ENCODE measurements at regions not wholly inside any gene's neighbourhood (a gene's known extent, or its start where the extent isn't known, plus 50 kb on each side); places are given as distances from the start of the nearest gene placed in this dataset.

- no peak for DNase-seq
Measured at GRCh38 chr2:238638982-238639628, 208.8 kb upstream of the TWIST2 start.

GRCh38 chr2:238640486-238640885, 207.4 kb upstream of the TWIST2 start:
- DNase-seq, result no peak

- DNase-seq, result no peak
Measured at GRCh38 chr2:238642973-238643372, 204.9 kb upstream of the TWIST2 start.

GRCh38 chr2:238643400-238643907, 204.4 kb upstream of the TWIST2 start:
- DNase-seq, result no peak

- DNase-seq, result no peak
Measured at GRCh38 chr2:238644095-238645081, 203.5 kb upstream of the TWIST2 start.

GRCh38 chr2:238645095-238645494, 202.8 kb upstream of the TWIST2 start:
- no peak for DNase-seq

- DNase-seq, result no peak
Measured at GRCh38 chr2:238645716-238646115, 202.2 kb upstream of the TWIST2 start.

- DNase-seq, result no peak
Measured at GRCh38 chr2:238646281-238646680, 201.6 kb upstream of the TWIST2 start.

- no peak for DNase-seq
Measured at GRCh38 chr2:238646803-238647202, 201.1 kb upstream of the TWIST2 start.

- DNase-seq, result no peak
Measured at GRCh38 chr2:238649123-238649522, 198.8 kb upstream of the TWIST2 start.

- DNase-seq, result no peak
Measured at GRCh38 chr2:238649936-238650518, 197.9 kb upstream of the TWIST2 start.

- DNase-seq, result no peak
Measured at GRCh38 chr2:238650536-238650935, 197.3 kb upstream of the TWIST2 start.

- no peak for DNase-seq
Measured at GRCh38 chr2:238651306-238652052, 196.4 kb upstream of the TWIST2 start.

GRCh38 chr2:238652053-238652770, 195.7 kb upstream of the TWIST2 start:
- DNase-seq, result no peak

GRCh38 chr2:238652771-238653157, 195.1 kb upstream of the TWIST2 start:
- no peak for DNase-seq

- no peak for DNase-seq
Measured at GRCh38 chr2:238653431-238654109, 194.3 kb upstream of the TWIST2 start.

- no peak for DNase-seq
Measured at GRCh38 chr2:238654479-238655197, 193.2 kb upstream of the TWIST2 start.

- no peak for DNase-seq
Measured at GRCh38 chr2:238655198-238655860, 192.6 kb upstream of the TWIST2 start.

GRCh38 chr2:238655974-238656722, 191.7 kb upstream of the TWIST2 start:
- DNase-seq, result no peak
